A172 (cell line): ENCODE measurements at regions not wholly inside any gene's neighbourhood (a gene's known extent, or its start where the extent isn't known, plus 50 kb on each side); places are given as distances from the start of the nearest gene placed in this dataset.

Experiments used
- DNase-seq: peaks from one replicate; pipeline ENCODE4 v3.0.0-alpha.2; 2015; ENCODE audit warnings: low spot score

DNA sequence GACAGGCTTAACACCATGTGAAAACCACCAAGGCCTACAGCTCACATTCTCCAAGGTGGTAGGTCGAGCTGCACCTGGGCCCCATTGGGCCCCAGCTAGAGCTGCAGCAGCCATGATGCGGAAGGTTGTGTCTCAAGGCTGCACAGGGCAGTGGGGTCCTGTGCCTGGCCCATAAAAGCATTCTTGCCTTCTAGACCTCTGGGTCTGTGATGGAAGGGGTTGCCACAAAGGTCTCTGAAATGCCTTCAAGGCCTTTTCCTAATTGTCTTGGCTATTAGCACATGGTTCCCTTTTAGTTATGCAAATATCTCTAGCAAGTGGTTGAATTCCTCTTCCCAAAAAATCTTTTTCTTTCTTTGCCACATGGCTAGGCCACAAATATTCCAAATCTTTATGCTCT lies 52.5 kb upstream of the C11orf58 start:
- no peak for DNase-seq

DNA sequence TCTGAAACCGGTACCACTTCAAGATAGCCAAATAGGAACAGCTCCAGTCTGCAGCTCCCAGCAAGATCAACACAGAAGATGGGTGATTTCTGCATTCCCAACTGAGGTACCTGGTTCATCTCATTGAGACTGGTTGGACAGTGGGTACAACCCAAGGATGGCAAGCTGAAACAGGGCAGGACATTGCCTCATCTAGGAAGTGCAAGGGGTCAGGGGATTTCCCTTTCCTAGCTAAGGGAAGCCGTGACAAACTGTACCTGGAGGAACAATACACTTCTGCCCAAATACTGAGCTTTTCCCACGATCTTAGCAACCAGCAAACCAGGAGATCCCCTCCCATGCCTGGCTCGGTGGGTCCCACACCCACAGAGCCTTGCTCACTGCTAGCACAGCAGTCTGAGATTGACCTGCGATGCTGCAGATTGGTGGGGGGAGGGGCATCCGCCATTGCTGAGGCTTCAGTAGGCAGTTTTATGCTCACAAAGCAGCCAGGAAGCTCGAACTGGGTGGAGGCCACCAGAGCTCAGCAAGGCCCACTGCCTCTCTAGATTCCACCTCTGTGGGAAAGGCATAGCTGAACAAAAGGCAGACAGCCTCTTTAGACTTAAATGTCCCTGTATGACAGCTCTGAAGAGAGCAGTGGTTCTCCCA lies 59.9 kb upstream of the C11orf58 start:
- DNase-seq: no peak

DNA sequence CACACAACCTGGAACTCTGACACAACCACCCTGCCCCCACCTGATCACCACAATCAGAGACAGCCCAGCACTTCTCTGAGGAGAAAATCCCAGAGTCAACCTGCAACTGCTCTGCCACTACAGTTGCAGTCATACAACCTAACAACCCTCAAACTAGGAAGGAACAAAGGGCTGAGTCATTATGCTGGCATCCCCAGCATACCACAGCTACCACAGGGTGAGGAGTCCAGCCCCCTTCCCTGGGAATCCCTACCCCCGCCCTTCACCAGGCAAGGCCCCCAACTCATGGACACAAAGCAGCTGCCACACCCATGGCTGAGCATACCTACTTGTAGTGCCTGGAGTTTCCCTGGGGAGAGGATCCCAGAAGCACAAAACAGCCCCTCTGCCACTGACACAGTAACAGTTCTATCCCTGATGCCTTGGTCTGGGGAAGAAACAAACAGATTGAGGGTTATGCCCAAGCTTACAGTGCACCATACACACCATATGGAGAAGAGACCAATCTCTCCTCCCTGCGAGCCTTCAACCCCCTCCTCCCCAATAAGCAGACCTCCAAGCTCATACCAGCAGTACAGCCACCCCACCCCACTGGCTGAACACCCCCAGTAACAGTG lies 68.5 kb upstream of the C11orf58 start:
- DNase-seq: peak; percentile 91

DNA sequence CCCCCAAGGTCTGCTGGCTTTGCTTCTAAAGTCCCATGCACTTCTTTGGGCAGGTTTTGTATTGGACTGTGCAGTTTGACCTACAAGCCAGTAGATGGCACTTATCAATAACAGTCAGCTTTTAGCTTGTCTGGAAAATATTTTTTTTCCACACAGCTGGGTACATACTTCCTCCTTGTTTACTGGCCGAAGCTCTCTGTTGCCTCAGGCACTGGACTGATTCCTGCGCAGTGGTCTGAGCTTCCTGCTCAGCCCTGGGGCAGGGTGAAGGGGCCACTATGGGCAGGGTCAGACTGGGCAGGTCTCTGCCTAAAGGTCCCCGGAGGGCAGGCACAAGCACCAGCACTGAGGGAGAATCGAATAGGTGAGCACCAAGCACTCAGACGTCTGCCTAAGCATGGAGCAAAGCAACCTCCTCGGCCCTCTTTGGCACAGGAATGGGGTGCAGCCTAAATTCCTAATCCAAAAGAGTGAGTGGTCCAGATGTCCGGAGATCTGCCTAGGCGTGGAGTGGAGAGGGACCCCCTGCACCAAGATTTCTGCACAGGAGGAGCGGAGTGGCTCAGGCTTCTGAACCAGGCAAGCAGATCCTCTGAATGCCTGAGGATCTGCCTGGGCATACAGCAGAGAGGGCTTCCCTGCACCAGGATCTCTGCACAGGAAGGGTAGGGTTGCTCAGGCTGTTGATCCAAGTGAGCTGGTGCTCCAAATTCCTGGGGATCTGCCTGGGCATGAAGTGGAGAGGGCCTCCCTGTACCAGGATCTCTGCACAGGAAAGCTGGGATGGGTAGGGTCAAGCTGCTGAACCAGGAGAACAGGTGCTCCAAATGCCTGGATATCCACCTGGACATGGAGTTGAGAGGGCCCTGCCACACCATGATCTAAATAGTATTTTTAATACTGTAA lies 105.9 kb upstream of the C11orf58 start:
- DNase-seq: peak; percentile 43

DNA sequence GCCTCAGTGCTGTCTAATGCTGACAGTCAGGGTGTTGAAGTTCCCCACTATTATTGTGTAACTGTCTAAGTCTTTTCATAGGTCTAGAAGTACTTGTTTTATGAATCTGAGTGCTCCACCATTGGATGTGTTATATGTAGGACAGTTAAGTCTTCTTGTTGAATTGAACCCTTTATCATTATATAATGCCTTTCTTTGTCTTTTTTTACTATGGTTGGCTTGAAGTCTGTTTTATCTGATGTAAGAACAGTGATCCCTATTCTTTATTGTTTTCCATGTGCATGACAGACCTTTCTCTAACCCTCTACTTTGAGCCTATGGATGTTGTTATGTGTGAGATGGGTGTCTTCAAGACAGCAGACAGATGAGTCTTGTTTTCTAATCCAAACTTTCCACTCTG lies 107.8 kb upstream of the C11orf58 start:
- DNase-seq: no peak

DNA sequence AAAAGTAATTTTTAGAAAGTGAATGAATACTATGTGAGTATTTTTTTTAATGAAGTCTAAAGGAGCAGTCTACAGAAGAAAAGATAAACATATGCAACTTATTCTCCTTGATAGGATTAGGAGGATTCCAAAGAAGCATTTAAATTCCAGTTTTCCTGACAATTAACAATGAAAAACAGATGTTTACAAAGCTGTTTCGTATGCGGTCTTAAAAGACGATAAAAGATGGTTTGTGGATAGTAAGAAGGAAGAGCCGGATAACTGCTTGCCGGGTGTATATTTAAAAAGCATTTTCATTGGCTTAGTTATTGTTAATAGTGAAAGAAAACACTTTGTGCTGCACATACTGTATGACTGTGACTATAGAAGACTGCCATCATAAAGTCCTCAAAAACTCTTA lies 120.0 kb upstream of the C11orf58 start:
- DNase-seq: no peak

DNA sequence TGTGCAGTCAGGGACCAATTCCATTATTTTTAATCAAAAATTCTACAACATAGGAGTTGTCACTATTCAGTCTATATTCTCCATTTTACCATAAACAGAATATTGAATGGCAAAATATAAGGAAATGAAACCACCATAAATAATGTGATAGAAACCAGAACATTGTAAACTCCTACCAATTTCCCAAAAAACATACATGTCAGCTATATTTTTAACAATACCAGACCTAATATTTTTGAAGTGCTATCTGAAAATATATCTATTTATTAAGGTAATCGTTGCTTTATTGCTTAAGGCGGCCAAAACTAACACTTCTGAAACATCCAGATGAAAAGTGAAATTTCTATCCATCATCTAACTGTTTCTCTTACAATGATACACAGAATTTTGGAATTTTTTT lies 123.0 kb upstream of the C11orf58 start:
- DNase-seq: no peak

DNA sequence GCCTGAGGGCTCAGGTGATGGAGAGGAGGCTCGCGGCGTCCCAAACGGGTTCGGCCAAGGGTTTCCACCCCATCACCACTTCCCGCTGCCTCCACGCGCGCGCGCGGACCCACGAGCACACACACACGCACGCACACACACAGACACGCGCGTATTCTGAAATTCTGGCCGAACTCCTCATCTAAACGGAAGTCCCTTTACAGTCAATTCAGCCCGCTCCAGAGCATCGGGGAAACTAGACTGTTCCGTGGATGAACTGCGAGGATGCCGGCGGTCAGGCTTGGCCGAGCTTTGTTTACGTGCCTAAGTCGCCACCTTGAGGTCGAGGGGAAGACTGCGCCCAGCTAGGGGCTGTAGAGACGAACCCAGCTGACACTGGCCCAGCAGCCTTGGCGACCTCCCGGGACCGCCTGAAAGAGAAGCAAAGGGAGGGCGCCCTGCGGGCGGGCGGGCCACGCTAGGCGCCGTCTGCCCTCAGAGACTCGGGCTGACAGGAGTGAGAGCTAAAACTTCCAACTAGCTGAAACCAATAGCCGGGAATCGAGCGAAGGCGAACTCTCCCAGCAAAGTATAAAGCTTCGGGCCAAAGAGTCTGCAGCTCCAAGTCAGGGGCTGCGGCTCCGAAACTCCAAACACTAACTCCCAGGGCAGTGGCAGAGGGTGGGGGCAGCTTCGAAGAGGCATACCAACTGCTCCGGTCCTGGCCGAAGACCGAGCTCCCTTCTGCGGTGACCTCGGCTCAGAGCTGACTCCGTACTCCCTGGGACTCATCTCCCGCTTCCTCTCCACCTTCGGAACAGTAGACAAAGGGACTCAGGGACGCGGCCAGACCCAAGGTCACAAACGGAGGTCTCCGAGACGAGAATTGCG lies 124.7 kb upstream of the C11orf58 start:
- peak; percentile 65 for DNase-seq

DNA sequence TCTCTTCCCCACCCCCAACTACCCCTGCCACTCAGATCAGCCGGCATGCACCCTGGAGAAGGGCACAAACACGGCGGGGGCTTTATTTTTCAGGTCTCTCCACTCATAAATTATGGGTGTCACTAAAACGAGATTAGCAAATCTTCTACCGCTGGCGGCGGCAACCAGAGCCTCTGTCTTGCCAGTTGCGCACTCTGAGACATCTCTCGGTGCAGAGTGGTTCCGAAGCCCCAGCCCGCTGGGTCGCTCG lies 125.3 kb upstream of the C11orf58 start:
- DNase-seq: no peak

DNA sequence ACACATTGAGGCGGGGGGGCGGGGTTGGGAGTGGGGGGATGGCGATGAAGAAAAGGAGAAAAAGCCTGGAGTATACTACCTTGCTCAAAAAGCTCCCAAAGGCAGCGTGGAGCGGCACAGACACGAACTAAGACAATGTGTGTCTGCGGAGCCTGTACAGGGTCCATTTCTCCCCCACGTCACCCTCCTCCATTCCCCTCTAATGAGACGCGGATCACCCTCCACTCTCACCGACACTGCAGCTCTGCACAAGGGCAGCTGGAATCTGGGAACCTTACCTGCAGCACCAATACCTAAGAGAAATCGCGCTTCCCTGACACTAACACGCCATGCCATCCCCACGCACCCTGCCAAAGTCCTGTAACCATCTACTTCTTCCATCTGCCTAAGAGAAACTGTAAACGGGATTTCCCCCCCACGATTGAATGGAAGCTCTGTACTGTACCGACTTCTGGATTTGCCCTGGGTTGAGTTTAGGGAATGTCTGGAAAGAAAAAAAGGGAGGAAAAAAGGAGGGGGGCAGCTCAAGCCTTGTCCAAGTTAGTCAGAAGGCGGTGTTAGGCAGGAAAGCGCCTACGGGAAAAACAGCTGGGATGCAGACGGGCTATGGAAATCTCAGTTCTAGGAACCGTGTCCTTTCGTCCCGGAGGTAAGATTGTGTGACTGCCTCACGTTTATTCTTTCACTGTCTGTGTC lies 125.7 kb upstream of the C11orf58 start:
- no peak for DNase-seq

DNA sequence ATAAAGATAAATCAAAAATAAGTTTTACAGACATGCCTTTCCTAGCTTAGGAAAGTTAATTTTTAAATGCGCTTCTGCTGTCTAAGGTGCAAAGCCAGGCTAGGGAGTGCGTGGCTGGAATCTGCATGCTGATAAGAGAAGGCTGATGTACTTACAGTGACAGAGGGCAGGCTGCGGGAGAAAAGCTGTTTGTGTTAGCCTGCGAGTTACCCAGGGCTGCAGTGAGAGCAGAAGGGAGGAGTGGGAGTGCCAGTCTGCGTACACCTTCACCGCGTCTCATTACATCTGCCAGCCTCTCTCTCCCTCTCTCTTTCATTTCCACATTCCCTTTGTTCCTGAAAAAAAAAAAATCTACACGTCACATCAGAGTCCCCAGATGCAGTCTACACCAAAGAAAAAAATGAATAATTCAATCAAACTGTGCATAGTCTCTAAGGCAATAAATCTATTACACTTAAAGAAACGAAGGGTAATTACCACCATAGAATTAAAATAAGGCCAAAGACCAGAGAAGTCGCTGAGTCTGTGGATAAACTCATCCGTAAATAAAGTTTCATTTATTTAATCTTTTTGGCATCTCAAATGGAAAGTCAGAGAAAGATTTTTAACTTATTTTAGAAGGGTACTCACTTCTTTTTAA lies 126.4 kb upstream of the C11orf58 start:
- no peak for DNase-seq

DNA sequence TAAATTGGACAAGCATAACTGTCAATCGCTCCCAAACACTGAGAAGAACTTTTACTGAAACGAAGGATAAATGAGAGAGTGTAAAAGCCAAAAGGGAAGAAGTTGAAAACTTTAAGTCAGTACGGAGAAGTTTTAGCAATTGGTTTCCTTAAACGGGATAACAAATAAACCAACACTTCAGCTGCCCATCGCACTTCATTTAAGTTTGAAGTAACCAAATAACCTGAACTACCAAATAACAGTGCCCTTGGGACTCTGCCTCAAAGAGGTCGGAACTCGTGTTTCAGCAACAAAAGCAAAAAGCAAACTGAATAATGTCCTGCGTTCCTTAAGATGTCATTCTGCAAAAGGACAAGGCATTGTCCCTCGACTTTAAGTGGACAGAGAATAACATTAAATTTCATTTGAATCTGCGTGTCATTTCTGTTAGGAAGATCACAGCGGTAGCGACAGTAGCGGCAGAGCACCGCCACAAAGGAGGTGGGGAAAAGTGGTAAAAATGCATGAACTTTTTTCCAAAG lies 127.0 kb upstream of the C11orf58 start:
- no peak for DNase-seq

DNA sequence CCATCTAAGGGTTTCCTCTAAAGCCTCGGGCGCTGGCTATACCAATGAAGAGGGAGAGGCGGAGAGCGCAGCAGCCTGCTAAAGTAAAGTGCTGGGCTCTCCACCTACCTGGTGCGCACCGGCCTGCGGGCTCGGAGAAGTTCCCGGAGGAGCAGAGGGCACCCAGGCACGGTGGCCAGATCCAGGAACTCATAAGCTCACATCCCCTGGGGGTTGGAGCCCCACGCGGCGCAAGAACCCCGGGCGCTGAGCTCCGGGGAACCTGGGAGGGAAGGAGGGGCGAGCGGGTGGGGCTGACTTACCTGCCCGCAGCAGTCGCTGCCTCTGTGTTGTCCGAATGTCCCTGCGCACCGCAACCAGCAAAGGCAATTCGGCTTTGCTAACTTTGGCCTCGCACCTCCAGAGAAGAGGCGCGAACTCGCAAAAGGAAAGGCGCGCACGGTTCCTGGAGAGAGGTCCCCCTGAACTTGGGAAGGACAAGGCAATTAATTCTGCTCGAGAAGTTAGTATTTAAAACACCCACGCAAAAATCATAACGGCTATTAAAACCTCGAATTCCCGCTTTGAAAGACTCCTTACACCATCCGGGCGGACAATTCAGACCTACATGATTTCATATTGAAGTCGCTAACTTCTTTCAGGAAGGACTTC lies 127.6 kb upstream of the C11orf58 start:
- no peak for DNase-seq

DNA sequence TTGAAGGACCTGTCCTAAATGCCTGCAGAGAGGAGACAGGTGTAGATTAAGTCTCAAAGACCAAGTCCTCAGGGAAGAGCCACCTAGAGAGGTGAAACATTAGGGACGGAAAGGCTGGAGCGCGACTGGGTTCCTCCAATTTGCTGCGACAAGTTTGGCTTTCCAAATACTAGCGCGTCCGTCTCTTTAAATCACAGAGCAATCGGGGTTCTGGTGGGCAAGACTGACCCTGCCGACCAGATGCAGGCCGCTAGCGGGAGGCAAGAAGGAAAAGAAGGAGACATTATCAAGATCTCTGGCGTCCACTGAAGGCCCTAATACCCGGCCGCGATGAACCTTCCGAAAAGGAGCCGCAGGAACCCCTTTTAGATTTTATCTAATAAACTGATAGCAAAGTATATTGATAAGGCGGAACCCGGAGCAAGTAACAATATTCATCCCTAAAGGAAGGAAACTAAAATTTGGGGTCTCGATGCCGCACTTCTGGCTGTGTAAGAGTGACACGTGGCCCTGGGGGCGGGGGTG lies 128.2 kb upstream of the C11orf58 start:
- no peak for DNase-seq

DNA sequence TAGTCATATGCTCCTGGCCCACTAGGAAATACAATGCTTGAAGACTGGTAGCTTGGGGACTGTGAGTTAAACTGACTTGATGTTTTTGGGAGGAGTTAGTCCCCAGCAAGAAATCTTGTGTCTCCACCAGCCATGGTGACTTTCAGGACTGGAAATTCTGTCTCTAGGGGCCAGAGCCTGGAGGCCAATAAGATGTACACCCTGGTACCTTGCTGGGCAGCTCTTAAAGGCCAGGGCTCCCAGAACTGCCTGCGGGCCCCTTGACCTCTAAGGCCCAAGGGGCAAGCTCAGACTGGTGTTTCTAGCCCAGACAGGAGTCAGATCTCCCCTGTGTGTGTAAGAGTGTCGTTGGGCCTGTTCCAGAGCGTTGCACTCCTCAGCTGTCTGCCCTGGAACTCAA lies 128.7 kb upstream of the C11orf58 start:
- DNase-seq: no peak

DNA sequence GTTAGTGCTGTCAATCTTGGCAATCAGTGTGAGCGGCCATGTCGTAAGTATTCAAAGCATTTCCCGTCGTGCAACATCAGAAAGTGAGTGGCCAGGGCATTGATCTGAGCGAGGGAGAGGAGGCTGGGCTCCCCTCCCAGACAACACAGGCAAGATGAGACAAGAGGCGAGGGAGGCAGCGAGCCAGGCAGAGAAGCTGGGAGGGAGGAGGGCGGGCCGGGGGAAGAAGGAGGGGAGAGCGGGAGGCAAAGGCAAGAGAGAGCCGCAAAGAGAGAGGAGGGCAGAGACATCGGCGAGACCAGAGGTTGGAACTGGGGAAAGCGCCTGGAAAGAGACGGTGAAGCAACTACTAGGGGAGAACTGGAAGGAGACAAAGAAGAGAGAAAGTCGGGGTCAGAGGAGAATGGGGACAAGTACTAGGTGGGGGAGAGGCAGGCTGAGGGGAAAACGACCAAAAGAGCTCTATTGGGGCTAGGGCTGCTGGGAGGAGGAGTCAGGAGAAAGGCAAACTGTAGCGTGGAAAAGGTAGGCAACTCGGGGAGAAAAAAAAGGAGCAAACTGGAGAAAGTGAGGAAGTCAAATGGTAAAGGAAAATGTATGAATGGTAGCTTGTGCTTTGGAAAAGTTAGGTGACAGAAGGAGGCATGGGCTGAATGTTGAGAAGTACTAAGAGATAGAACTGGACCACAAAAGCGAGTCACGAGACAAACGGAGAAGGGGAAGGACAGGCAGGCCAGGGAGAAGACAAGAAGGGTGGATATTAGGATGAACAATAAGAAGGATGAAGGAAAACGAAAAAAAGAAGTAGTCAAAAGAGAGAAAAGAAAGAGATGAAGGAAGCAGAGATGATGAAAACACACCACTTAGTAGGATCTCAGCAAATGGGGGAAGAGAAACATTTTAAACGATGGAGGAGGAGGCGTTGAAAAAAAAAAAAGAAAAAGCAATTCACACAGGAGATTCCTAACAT lies 130.5 kb upstream of the C11orf58 start:
- no peak for DNase-seq

DNA sequence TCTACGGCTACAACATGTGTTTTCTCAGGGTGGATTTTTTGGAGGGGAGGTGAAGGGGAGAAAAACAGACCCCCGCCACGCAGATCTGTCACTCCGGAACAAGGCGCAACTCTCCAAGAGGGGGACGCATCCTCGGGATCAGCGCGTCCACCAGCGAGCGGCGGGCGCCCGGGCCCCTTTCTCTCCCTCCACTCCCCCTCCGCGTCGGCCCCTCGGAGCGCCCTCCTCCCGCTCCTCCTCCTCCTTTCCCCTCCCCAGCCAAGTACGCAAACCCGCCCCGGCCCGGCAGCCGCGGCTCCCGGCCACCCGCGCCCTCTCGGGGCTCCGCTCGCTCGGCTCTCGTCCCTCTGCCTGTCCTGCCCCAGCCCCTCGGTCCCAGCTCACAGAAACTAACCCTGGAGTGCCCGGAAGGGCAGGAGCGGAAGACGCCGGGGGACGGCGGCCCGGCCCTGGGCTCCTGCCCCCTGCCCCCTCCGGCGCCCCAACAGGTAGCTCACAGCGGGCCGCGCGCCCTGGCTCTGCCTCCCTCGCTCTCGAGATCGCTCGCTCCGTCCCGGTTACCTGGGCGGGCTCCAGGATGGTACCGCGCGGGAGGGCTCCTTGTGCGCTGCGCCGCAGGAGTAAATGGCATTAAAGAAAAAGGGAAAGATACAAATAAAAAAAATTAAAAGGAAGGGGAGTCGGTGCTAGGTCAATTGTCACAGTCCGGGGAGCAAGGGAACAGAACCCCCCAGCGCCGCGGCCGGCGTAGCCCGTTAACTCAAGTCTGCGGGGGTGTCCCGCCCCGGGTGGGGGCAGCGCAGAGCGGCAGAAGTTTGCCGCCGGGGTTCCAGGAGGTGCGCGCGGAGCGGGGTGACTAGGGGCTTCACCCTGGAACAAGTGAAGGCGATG lies 131.4 kb upstream of the C11orf58 start:
- DNase-seq: no peak
